DOHH2 (cell line): ENCODE measurements at regions not wholly inside any gene's neighbourhood (a gene's known extent, or its start where the extent isn't known, plus 50 kb on each side); places are given as distances from the start of the nearest gene placed in this dataset.

Experiments
- EZH2phosphoT487 ChIP-seq: fragments of 200-600 bp; sonication (generic); IDR thresholded peaks from 2 replicates; pipeline ENCODE4 v1.6.1; 2017; ENCODE audit warnings: borderline replicate concordance, mild to moderate bottlenecking, antibody characterized with exemption, low read length, moderate library complexity, mixed read lengths
- TF ChIP-seq, protein P1 (sequence below): fragments of 200-600 bp; sonication (generic); IDR thresholded peaks from one replicate; pipeline ENCODE4 v1.5.1; 2014; ENCODE audit warnings: antibody characterized with exemption, mild to moderate bottlenecking, low read depth, low read length; ENCODE audit not compliant: poor library complexity, severe bottlenecking

DNA sequence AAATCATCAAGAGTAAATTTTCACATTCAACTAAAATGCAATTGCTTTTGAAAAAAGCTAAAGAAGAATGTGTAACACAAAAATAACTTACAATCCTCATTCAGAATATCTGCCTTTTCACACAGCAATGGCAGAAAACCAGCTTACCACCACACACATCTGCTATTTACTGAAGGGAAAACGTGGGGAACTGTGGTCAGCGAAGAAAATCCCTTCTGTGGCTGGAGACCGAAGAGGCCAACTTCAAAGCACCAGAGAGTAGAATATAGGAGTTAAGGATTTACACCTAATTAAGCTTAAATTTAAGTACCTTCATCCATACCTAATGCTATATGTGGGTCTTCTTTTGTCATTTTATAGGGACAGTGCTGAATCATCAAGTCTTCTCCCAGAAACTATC is 339.6 kb downstream of the DEPDC1B start:
- TF ChIP-seq, protein P1, sequence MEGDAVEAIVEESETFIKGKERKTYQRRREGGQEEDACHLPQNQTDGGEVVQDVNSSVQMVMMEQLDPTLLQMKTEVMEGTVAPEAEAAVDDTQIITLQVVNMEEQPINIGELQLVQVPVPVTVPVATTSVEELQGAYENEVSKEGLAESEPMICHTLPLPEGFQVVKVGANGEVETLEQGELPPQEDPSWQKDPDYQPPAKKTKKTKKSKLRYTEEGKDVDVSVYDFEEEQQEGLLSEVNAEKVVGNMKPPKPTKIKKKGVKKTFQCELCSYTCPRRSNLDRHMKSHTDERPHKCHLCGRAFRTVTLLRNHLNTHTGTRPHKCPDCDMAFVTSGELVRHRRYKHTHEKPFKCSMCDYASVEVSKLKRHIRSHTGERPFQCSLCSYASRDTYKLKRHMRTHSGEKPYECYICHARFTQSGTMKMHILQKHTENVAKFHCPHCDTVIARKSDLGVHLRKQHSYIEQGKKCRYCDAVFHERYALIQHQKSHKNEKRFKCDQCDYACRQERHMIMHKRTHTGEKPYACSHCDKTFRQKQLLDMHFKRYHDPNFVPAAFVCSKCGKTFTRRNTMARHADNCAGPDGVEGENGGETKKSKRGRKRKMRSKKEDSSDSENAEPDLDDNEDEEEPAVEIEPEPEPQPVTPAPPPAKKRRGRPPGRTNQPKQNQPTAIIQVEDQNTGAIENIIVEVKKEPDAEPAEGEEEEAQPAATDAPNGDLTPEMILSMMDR = no peak
- no peak for TF ChIP-seq EZH2phosphoT487
